Astrocyte of the cerebellum (primary cell): ENCODE measurements at regions not wholly inside any gene's neighbourhood (a gene's known extent, or its start where the extent isn't known, plus 50 kb on each side); places are given as distances from the start of the nearest gene placed in this dataset.

ENCODE experiments used
- DNase-seq: peaks from one replicate; pipeline ENCODE4 v3.0.0-alpha.2; 2011; ENCODE audit warnings: low read depth
- H3K4me3 ChIP-seq: 2 replicates; pipeline ENCODE4 v1.5.1; 2011; ENCODE audit warnings: mild to moderate bottlenecking, low read depth, low read length, moderate library complexity
- in situ Hi-C: cut with HindIII; loops from 2 replicates; pipeline ENCODE4 v1.10.0; 2017; ENCODE audit warnings: low sequenced_read_pairs
- TF ChIP-seq, protein P1 (sequence below): IDR thresholded peaks from 2 replicates; pipeline ENCODE4 v1.5.1; 2012; ENCODE audit warnings: low read length, low read depth, moderate library complexity, mild to moderate bottlenecking; ENCODE audit errors: missing control alignments

DNA sequence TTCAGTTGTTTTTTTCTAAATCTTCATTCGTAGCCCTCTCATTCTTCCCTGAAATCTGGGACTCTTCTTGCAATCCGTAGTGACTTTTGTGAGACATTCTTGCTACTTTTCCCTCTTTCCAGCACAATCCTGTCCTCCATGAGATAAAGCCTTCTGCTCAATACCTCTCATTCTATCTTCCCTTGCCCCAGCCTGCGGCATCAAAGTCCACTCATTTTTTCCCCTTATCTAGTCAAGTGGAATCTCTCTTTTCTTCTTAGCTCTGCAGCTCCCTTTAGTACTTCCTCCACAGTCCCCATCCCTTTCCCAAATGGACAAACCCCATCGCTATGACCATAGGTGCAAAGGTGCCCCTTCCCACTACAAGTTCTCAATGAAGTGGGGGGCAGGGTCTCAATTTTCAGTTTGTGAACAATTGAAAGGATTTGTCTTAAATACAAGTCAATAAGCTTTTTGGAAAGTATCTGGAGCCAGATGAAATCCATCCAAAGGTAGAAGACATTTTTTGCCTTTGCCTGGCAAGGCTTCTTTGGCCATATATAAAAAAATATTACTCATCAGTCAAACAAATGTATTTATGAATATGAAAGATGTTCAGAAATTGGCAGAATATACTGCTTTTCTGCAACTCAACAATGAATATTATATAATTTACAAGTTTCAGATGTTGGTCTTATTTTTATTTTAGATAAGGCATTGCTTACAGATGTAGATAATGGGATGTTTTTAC, 179.4 kb downstream of the SNAPC1 start:
- no peak for DNase-seq
- H3K4me3 ChIP-seq = no peak overlapping the region
- in situ Hi-C loops = no loop called here
- TF ChIP-seq, protein P1, sequence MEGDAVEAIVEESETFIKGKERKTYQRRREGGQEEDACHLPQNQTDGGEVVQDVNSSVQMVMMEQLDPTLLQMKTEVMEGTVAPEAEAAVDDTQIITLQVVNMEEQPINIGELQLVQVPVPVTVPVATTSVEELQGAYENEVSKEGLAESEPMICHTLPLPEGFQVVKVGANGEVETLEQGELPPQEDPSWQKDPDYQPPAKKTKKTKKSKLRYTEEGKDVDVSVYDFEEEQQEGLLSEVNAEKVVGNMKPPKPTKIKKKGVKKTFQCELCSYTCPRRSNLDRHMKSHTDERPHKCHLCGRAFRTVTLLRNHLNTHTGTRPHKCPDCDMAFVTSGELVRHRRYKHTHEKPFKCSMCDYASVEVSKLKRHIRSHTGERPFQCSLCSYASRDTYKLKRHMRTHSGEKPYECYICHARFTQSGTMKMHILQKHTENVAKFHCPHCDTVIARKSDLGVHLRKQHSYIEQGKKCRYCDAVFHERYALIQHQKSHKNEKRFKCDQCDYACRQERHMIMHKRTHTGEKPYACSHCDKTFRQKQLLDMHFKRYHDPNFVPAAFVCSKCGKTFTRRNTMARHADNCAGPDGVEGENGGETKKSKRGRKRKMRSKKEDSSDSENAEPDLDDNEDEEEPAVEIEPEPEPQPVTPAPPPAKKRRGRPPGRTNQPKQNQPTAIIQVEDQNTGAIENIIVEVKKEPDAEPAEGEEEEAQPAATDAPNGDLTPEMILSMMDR = no peak

DNA sequence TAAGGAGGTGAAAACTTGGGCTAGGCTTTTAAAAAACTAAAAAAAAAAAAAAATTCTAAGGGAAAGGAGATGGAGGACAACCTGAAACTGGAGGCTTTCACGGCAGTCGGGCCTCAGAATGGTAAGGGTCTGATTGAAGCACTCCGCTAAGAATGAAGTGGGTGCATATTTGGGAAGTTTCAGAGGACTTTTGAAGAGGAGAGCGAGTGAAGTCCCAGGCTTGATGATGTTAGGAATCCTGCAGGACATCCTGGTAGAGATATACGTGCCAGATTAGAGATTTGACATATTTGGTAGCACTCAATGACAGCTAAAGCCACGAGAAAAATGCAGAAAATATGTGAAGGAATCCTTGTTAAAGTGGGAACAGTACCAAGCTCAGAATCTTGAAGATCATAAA, 186.2 kb downstream of the SNAPC1 start:
- in situ Hi-C loops = no loop called here

DNA sequence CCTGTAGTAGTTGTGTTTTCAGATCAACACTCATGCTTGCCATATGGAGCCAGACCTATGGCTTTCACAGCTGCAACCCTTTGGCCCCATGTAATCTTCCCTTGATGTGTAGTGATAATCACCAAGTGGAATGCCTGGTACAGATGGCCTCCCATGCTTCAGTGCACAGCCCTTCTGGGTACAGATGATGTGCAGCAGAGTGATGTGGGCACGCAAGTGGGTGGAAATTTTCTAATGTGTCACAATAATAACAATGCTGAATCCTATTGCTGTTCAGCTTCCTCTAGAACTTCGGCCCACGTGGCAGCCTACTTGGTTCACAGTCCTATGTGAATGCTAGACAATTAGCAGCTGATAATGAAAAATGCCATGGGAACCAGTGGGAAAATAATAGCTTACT, 188.1 kb downstream of the SNAPC1 start:
- in situ Hi-C loops = no loop called here
- no peak overlapping the region for H3K4me3 ChIP-seq
- DNase-seq = no peak
- TF ChIP-seq, protein P1 = no peak

More for the DNA sequence above, 186.2 kb downstream of the SNAPC1 start:
- DNase-seq = no peak
- no peak overlapping the region for H3K4me3 ChIP-seq
- TF ChIP-seq, protein P1 = no peak

DNA sequence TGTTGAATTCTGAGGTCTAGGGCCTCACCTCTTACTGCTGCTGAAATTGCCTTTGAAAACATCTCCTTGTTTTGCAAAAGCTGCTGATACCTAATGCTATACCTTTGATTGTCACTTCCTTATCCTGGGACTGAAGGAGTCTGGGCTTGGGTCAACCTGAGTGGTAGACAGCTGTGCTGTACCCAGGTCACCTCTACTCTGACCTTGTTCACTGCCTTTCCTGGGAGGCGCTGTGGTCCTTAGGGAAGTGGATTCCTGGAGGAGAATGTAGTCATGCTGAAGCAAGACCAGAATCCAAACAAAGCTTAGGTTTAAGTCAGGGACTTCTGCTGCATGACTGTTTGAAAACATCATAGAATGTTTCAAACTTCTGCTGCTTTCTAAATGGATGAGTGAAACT, 191.4 kb downstream of the SNAPC1 start:
- no peak overlapping the region for H3K4me3 ChIP-seq
- TF ChIP-seq, protein P1 = no peak
- no peak for DNase-seq
- in situ Hi-C loops = no loop called here

DNA sequence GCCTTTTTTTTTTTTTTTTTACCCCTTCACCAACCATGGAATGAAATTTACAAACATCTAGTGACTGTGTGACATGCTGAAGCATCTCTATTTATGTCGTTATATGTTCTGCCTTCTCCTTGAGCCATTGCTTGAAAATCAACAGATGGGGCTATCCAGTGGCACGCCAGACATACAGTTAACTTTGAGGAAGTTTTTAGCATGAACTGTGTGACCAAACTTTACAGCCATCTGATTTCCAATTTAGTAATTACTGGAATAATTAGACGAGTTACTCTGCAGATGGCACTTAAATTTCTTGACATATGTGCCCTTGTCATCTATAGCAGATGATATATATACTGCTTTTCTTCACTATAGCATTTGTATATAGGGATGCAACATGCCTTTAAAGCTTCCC, 192.1 kb downstream of the SNAPC1 start:
- H3K4me3 ChIP-seq = no peak overlapping the region
- TF ChIP-seq, protein P1 = no peak
- no peak for DNase-seq
- in situ Hi-C loops = no loop called here

DNA sequence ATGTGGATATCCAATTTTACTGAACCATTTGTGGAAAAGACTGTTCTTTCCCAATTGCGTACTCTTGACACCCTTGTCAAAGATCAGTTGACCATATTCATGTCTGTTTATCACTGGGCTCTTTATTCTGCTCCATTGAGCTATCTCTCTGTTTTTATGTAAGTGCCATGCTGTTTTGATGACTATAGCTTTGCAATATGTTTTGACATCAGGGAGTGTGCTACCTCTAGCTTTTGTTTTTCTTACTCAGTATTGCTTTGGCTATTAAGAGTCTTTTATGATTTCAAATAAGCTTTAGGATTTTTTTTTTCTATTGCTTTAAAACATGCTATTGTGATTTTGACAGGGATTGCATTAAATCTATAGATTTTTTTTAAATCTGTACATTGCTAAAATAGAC, 194.3 kb downstream of the SNAPC1 start:
- no peak for DNase-seq
- no peak overlapping the region for H3K4me3 ChIP-seq
- in situ Hi-C loops = no loop called here
- TF ChIP-seq, protein P1 = no peak
